Neural crest cell (in vitro differentiated cells): ENCODE measurements at regions not wholly inside any gene's neighbourhood (a gene's known extent, or its start where the extent isn't known, plus 50 kb on each side); places are given as distances from the start of the nearest gene placed in this dataset.

Experiments used
- DNase-seq: peaks from one replicate; pipeline ENCODE4 v3.0.0; 2021; ENCODE audit warnings: low read depth, mixed read lengths, low spot score
- H3K27ac Mint-ChIP-seq: one replicate; pipeline ENCODE4 v1.8.0; 2021; ENCODE audit warnings: mild to moderate bottlenecking, mixed read lengths; ENCODE audit not compliant: unreplicated experiment
- H3K27me3 Mint-ChIP-seq: 2 replicates; pipeline ENCODE4 v1.8.0; 2021; ENCODE audit warnings: low read depth, mild to moderate bottlenecking, mixed read lengths
- H3K36me3 Mint-ChIP-seq: 2 replicates; pipeline ENCODE4 v1.8.0; 2021; ENCODE audit warnings: low read depth, mild to moderate bottlenecking, mixed read lengths
- H3K4me1 Mint-ChIP-seq: 2 replicates; pipeline ENCODE4 v1.8.0; 2021; ENCODE audit warnings: mixed read lengths
- H3K4me3 Mint-ChIP-seq: one replicate; pipeline ENCODE4 v1.8.0; 2021; ENCODE audit warnings: mild to moderate bottlenecking, mixed read lengths
- H3K9me3 Mint-ChIP-seq: 2 replicates; pipeline ENCODE4 v1.8.0; 2021; ENCODE audit warnings: mixed read lengths
- CTCF ChIP-seq: fragments of 200-600 bp; sonication (generic); conservative IDR thresholded peaks from 2 replicates; pipeline ENCODE4 v1.5.0; 2021; ENCODE audit warnings: antibody characterized with exemption, mild to moderate bottlenecking

GRCh38 chr2:63665091-63665490 is 76.3 kb downstream of the MDH1 start:
- Mint-ChIP-seq H3K27me3 (peaks cover 2% of the 10 kb centered on the region), H3K9me3 (no peaks in the 10 kb centered on the region), H3K27ac (no peak overlapping the region), H3K4me3 (no peak overlapping the region), H3K4me1 (no peaks in the 10 kb centered on the region), H3K36me3 (no peaks in the 10 kb centered on the region)
- no peak for TF ChIP-seq CTCF
- no peak for DNase-seq

- Mint-ChIP-seq H3K36me3 (no peaks in the 10 kb centered on the region), H3K27ac (no peak overlapping the region), H3K27me3 (peaks cover 2% of the 10 kb centered on the region), H3K4me1 (no peaks in the 10 kb centered on the region), H3K4me3 (no peak overlapping the region), H3K9me3 (no peaks in the 10 kb centered on the region)
- no peak for DNase-seq
- no peak for TF ChIP-seq CTCF
These were observed 77.2 kb downstream of the MDH1 start for GRCh38 chr2:63665846-63666475.

GRCh38 chr2:63667132-63667700 is 78.5 kb downstream of the MDH1 start:
- H3K9me3 Mint-ChIP-seq: no peaks in the 10 kb centered on the region
- H3K4me1 Mint-ChIP-seq: no peaks in the 10 kb centered on the region
- H3K27ac Mint-ChIP-seq: no peak overlapping the region
- H3K36me3 Mint-ChIP-seq: no peaks in the 10 kb centered on the region
- TF ChIP-seq CTCF: no peak
- no peak overlapping the region for H3K4me3 Mint-ChIP-seq
- DNase-seq: no peak
- H3K27me3 Mint-ChIP-seq: peaks cover 2% of the 10 kb centered on the region

- Mint-ChIP-seq H3K27me3 (no peaks in the 10 kb centered on the region), H3K4me1 (no peaks in the 10 kb centered on the region), H3K36me3 (no peaks in the 10 kb centered on the region), H3K27ac (no peak overlapping the region), H3K9me3 (no peaks in the 10 kb centered on the region), H3K4me3 (no peak overlapping the region)
- no peak for DNase-seq
- no peak for TF ChIP-seq CTCF
These were observed 79.2 kb downstream of the MDH1 start for GRCh38 chr2:63668000-63668399.

GRCh38 chr2:63668466-63668865 is 79.7 kb downstream of the MDH1 start:
- H3K9me3 Mint-ChIP-seq: no peaks in the 10 kb centered on the region

More at GRCh38 chr2:63668466-63668865, 79.7 kb downstream of the MDH1 start:
- Mint-ChIP-seq H3K27ac (no peak overlapping the region), H3K27me3 (no peaks in the 10 kb centered on the region), H3K4me1 (no peaks in the 10 kb centered on the region), H3K4me3 (no peak overlapping the region), H3K36me3 (no peaks in the 10 kb centered on the region)
- no peak for DNase-seq
- no peak for TF ChIP-seq CTCF
